HEK293 (cell line): ENCODE measurements at regions not wholly inside any gene's neighbourhood (a gene's known extent, or its start where the extent isn't known, plus 50 kb on each side); places are given as distances from the start of the nearest gene placed in this dataset.

Source experiments
- SCRT1 ChIP-seq: fragments of 450-650 bp; formaldehyde crosslinking; IDR thresholded peaks from 2 replicates; pipeline ENCODE4 v1.5.1; 2016; ENCODE audit warnings: missing biosample characterization, missing genetic modification characterization, borderline replicate concordance
- ZNF23 ChIP-seq: fragments of 450-650 bp; formaldehyde crosslinking; IDR thresholded peaks from 2 replicates; pipeline ENCODE4 v1.5.1; 2016; ENCODE audit warnings: missing biosample characterization, missing genetic modification characterization, borderline replicate concordance

DNA sequence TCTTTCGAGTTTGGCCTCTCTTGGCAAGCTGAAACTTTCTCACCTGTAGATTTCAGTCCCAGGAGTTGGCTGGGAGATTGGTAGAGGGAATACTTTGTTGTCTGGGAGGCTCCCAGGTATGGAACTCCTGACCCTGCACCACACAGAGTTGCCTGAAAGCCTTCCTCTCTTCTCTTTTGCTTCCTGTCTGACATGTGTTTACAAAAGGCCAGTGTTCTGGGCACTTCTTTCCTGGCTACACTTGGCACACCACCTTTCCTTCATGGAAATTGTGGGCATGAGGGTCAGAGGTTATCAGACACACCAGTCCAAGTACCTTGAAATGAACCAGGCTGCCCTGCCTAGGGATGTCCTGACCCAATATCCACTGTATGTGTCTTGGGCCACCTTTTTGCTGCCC is 123.7 kb downstream of the ABHD5 start:
- no peak for TF ChIP-seq ZNF23 (tag by site-specific recombination)
- TF ChIP-seq SCRT1 (tag by site-specific recombination): no peak
